BLaER1 treated with 17β-estradiol and CSF1 and Interleukin-3, amounts not matched to agents 10 nM and 100 nM (cell line): ENCODE measurements at regions not wholly inside any gene's neighbourhood (a gene's known extent, or its start where the extent isn't known, plus 50 kb on each side); places are given as distances from the start of the nearest gene placed in this dataset.
"Not testable (repeated sequence)": the region's sequence is repeated elsewhere in the genome, so short reads cannot be mapped to it uniquely, and the experiment has no call there.

Experiments
- H3K27ac ChIP-seq, 11 experiments: shearing (Covaris generic); formaldehyde crosslinking; 2 replicates each; pipeline ENCODE4 v1.8.1; 2022
- H3K27me3 ChIP-seq, 11 experiments: shearing (Covaris generic); formaldehyde crosslinking; 2 replicates each; pipeline ENCODE4 v1.8.1; 2022
- H3K36me3 ChIP-seq, 11 experiments: shearing (Covaris generic); formaldehyde crosslinking; 2 replicates each; pipeline ENCODE4 v1.8.1; 2022
- H3K4me1 ChIP-seq, 10 experiments: shearing (Covaris generic); formaldehyde crosslinking; 2 replicates each; pipeline ENCODE4 v1.8.1; 2022
- H3K4me2 ChIP-seq, 11 experiments: shearing (Covaris generic); formaldehyde crosslinking; 2 replicates each; pipeline ENCODE4 v1.8.1; 2022
- H3K4me3 ChIP-seq, 10 experiments: shearing (Covaris generic); formaldehyde crosslinking; 2 replicates each; pipeline ENCODE4 v1.8.1; 2022
- H3K9ac ChIP-seq, 11 experiments: shearing (Covaris generic); formaldehyde crosslinking; 2 replicates each; pipeline ENCODE4 v1.8.1; 2022
- H3K9me3 ChIP-seq, 11 experiments: shearing (Covaris generic); formaldehyde crosslinking; replicated peaks in 1 of 11; 2 replicates each; pipeline ENCODE4 v1.8.1; 2022
- H4K20me1 ChIP-seq, 11 experiments: shearing (Covaris generic); formaldehyde crosslinking; 2 replicates each; pipeline ENCODE4 v1.8.1; 2022
- Cebpa-rat ChIP-seq, 11 experiments: shearing (Covaris generic); IDR thresholded peaks; 2 replicates each; pipeline ENCODE4 v1.8.1; 2022

DNA sequence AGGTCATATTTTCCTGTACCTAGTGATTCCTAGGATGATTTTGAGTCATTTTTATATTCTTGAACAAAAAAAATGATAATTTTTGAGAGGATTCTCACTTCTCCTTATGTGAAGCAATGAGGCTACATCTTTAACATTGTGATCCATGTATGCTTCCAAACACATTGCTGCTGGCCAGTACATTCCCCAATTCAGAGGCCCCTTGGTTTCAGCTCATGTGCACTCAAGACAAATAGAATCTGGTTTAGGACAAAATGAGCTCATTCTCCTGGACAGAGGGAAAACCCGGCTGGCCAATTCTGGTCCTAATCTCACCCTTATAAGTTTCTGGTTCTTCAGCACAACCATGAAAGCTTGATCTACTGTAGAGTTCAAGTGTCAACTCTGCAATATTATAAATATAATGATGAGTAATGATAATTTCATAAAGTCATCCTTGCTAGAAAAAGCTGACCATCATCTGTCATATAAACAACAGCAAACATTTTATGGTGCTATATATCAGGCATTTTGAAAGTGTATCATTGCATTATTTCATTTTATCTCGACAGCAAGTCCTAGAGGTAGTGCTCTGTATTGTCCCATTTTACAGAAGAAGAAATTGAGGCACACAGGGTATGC lies 139.1 kb upstream of the ZNF366 start:
- Histone ChIP-seq H3K4me2 (no peak overlapping the region), H3K27ac (no peak overlapping the region), H3K4me3 (no peak overlapping the region), H3K27me3 (no peaks in the 10 kb centered on the region), H3K36me3 (no peaks in the 10 kb centered on the region), H3K9me3 (no peaks in the 10 kb centered on the region), H4K20me1 (no peaks in the 10 kb centered on the region), H3K4me1 (peaks cover 0 to 4% (median 0%) of the 10 kb centered on the region in 10 experiments; a peak in 1 of 20 replicates), H3K9ac (no peak overlapping the region)
- no peak for TF ChIP-seq Cebpa-rat (IDR thresholded peaks at IDR 0.05)

DNA sequence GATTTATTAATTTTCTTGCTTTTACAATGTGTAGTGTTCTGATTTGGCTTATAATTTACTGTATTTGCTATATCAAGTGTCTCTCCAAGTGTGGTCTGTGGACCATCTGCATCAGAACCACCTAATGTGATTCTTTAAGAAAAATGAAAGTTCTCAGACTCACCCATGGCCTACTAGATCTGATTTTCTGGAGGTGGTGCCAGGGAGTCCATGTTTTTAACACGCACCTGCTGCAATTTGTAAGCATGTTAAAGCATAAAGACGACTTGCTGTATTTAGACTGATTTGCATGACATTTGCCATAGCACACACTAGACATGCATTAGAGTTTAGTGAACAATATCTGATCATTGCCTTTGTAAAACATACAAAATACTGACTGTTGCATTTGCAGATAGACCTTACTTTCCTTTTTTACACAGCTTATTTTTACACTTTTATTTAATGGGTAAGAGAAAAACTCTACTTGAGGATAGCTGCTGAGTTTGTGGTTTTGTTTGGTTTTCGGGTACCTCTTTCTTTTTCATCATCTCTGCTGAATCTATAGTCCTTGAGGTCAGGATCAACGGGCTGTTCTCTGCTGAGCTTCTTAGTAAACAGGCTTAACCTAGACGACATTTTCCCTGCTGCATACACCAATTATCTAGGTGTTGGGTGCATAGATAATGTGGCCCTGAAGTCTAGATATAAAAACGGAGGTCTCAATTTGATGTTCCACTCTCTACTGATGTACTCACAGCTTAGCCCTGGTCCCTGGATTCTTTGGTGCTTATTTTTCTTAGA lies 138.0 kb upstream of the ZNF366 start:
- Histone ChIP-seq H3K9ac (no peak overlapping the region), H3K9me3 (no peaks in the 10 kb centered on the region), H3K27me3 (no peaks in the 10 kb centered on the region), H3K4me3 (no peak overlapping the region), H3K4me1 (peaks cover 0 to 4% (median 0%) of the 10 kb centered on the region in 10 experiments; a peak in 1 of 20 replicates), H3K4me2 (no peak overlapping the region), H4K20me1 (no peaks in the 10 kb centered on the region), H3K36me3 (no peaks in the 10 kb centered on the region), H3K27ac (no peak overlapping the region)
- no peak for TF ChIP-seq Cebpa-rat (IDR thresholded peaks at IDR 0.05)

DNA sequence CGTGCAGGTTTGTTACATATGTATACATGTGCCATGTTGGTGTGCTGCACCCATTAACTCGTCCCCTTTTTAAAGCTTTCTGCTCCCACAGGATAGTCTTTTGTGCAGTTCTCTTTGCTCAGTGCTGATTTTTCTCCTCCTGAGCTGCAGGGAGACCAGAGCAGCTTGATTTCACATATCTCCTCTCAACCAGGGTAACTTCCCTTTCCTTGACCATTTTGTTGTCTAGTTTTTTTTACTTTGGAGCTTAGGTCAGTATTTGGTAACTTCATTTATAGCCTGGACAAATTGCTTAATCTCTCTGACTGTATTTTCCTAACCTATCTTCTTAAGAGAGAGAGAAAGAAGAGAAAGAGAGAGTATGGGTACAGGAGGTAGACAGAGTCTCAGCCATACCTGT lies 137.1 kb upstream of the ZNF366 start:
- no peak for TF ChIP-seq Cebpa-rat (IDR thresholded peaks at IDR 0.05)
- no peak overlapping the region for H3K9ac ChIP-seq
- H3K9me3 ChIP-seq, result no peaks in the 10 kb centered on the region
- H3K27me3 ChIP-seq, result no peaks in the 10 kb centered on the region
- no peaks in the 10 kb centered on the region for H3K36me3 ChIP-seq
- no peak overlapping the region for H3K27ac ChIP-seq
- H3K4me3 ChIP-seq, result no peak overlapping the region
- H3K4me1 ChIP-seq, result peaks cover 0 to 1% (median 0%) of the 10 kb centered on the region in 10 experiments; a peak in 1 of 20 replicates
- no peaks in the 10 kb centered on the region for H4K20me1 ChIP-seq
- no peak overlapping the region for H3K4me2 ChIP-seq

DNA sequence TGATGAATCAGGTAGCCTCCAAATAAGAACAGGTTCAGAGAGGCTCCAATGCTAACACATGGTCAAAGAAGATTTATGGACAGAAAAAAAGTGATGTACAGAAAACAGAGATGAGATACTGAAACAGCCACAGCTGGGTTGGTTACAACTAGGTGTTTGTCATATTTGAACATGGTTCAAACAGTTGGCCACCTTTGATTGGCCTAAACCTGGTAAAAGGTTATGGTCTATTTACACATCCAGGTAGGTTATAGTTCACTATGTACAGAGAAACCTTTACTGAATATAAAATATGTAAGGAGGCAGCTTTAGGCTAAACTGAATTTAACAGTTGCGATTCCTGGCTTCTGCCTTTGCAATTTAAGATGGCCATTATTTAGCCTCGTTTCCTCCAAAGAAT lies 134.0 kb upstream of the ZNF366 start:
- no peaks in the 10 kb centered on the region for H4K20me1 ChIP-seq
- no peak overlapping the region for H3K27ac ChIP-seq
- no peak overlapping the region for H3K4me3 ChIP-seq
- H3K4me2 ChIP-seq, result no peak overlapping the region
- no peak for TF ChIP-seq Cebpa-rat (IDR thresholded peaks at IDR 0.05)
- no peak overlapping the region for H3K9ac ChIP-seq
- no peaks in the 10 kb centered on the region for H3K4me1 ChIP-seq
- H3K27me3 ChIP-seq, result no peaks in the 10 kb centered on the region
- no peaks in the 10 kb centered on the region for H3K9me3 ChIP-seq
- no peaks in the 10 kb centered on the region for H3K36me3 ChIP-seq

DNA sequence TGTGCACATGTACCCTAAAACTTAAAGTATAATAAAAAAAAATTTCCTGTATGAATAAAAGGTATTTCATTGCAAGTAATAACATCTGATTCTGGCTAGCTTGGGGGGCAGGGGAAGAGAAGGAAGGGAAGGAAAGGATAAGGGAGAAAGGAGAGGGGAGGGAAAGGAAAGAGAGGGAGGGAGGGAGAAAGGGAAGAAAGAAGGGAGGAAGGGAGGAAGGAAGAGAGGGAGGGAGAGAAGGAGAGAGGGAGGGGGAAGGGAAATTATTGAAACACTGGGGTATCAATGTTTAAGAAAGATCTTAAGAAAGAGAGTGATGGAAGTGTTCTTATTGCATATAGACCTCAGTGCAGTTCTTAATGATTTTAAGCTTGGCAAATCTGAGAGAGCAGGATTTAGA lies 129.8 kb upstream of the ZNF366 start:
- H3K4me3 ChIP-seq, result no peak overlapping the region
- H3K4me1 ChIP-seq, result no peaks in the 10 kb centered on the region
- no peaks in the 10 kb centered on the region for H3K27me3 ChIP-seq
- no peaks in the 10 kb centered on the region for H3K36me3 ChIP-seq
- no peak for TF ChIP-seq Cebpa-rat (IDR thresholded peaks at IDR 0.05)
- H4K20me1 ChIP-seq, result no peaks in the 10 kb centered on the region
- no peaks in the 10 kb centered on the region for H3K9me3 ChIP-seq
- H3K4me2 ChIP-seq, result no peak overlapping the region
- H3K9ac ChIP-seq, result no peak overlapping the region
- no peak overlapping the region for H3K27ac ChIP-seq

DNA sequence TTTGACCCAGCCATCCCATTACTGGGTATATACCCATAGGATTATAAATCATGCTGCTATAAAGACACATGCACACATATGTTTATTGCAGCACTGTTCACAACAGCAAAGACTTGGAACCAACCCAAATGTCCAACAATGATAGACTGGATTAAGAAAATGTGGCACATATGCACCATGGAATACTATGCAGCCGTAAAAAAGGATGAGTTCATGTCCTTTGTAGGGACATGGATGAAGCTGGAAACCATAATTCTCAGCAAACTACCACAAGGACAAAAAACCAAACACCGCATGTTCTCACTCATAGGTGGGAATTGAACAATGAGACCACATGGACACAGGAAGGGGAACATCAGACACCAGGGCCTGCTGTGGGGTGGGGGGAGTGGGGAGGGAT lies 129.4 kb upstream of the ZNF366 start:
- H3K4me2 ChIP-seq, H3K9ac ChIP-seq, H3K36me3 ChIP-seq, H3K27me3 ChIP-seq, H3K4me1 ChIP-seq, H3K4me3 ChIP-seq, H4K20me1 ChIP-seq, H3K27ac ChIP-seq, H3K9me3 ChIP-seq: not testable (repeated sequence)

DNA sequence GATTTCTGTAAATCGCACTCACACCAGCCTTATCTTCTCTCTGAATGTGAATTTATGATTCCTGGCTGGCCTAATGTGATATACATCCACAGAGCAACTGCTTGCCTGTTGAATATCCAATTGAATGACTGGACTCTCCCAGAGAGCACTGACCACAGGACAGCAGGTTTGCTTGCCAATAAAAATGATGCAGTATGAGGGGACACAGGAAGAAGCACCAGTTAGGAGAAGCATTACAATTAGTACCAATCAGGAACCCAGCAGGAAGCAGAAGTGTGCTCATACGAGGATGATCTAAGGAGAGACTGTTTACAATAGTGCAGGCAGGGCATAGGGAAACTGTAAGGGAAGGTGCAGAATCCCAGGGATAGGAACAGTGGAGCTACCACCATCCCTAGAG lies 127.2 kb upstream of the ZNF366 start:
- Histone ChIP-seq H3K27ac (no peak overlapping the region), H3K9me3 (no peaks in the 10 kb centered on the region), H3K36me3 (no peaks in the 10 kb centered on the region), H3K4me1 (no peaks in the 10 kb centered on the region), H4K20me1 (no peaks in the 10 kb centered on the region), H3K4me2 (no peak overlapping the region), H3K4me3 (no peak overlapping the region), H3K27me3 (no peaks in the 10 kb centered on the region), H3K9ac (no peak overlapping the region)
- no peak for TF ChIP-seq Cebpa-rat (IDR thresholded peaks at IDR 0.05)

DNA sequence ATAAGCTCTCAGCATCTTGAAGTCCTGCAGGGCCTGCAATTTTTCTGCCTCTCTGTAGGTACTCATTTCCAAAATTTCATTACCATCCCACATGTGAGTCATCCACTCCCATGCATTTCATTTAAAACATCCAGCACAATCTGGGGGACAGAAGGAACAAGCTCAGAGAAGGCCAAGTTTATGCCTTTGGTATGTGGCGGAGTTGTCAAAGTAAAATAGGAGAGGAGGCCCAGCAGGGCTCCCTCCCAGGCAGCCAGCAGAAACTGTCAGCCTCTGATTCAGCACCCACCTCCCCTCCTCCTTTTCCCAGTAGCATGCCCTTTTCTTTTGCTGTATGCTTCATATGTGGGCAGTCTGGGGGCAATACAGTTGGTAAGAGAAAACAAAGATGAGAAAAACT lies 126.4 kb upstream of the ZNF366 start:
- Histone ChIP-seq H3K27me3 (no peaks in the 10 kb centered on the region), H3K4me2 (no peak overlapping the region)

DNA sequence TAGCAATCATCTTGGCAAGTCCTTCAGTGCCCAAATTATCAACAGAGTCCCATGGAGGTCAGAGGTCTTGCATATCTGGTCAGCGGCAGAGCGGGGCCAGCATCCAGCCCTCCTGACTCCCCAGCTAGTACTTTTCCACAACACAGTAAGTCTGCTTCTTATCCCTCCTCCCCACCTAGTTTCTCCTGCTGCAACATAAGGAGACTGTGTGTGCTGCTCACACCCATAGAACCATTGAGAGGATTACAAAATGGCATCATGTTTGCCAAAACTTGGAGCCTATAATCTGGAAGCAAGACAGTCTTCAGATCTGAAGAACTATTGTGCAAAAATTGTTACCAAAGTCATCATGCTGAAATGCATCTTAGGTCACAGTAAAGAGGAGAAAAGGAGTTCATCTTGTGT lies 125.8 kb upstream of the ZNF366 start:
- no peaks in the 10 kb centered on the region for H3K9me3 ChIP-seq
- H3K36me3 ChIP-seq, result no peaks in the 10 kb centered on the region
- no peak for TF ChIP-seq Cebpa-rat (IDR thresholded peaks at IDR 0.05)
- no peak overlapping the region for H3K4me2 ChIP-seq
- H3K9ac ChIP-seq, result no peak overlapping the region
- no peak overlapping the region for H3K27ac ChIP-seq
- H3K27me3 ChIP-seq, result no peaks in the 10 kb centered on the region
- no peaks in the 10 kb centered on the region for H4K20me1 ChIP-seq
- no peaks in the 10 kb centered on the region for H3K4me1 ChIP-seq
- H3K4me3 ChIP-seq, result no peak overlapping the region

More for the DNA sequence above, 126.4 kb upstream of the ZNF366 start:
- Histone ChIP-seq H3K4me1 (no peaks in the 10 kb centered on the region), H3K27ac (no peak overlapping the region), H3K36me3 (no peaks in the 10 kb centered on the region), H3K4me3 (no peak overlapping the region), H3K9me3 (no peaks in the 10 kb centered on the region), H4K20me1 (no peaks in the 10 kb centered on the region), H3K9ac (no peak overlapping the region)
- no peak for TF ChIP-seq Cebpa-rat (IDR thresholded peaks at IDR 0.05)

DNA sequence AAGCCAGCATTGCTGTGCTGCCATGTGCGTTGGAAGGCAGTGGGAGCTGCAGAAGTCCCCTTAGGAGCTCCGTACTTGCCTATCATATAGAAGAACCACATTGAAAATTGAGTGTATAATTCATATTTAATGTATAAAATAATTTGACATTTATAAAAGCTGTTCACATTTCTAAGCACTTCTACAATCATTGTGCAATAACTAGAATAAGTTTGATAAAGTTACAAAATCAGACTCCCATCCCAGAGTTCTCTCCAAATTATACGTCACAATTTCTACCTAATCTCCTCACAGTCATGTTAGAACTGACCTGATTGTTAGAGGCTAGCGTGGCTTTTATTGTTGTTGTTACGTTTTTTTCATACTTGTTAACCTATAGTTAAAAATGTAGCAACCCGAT lies 123.5 kb upstream of the ZNF366 start:
- TF ChIP-seq Cebpa-rat (IDR thresholded peaks at IDR 0.05), result no peak
- no peak overlapping the region for H3K27ac ChIP-seq
- H3K4me2 ChIP-seq, result no peak overlapping the region
- no peaks in the 10 kb centered on the region for H3K4me1 ChIP-seq
- H4K20me1 ChIP-seq, result no peaks in the 10 kb centered on the region
- H3K9me3 ChIP-seq, result no peaks in the 10 kb centered on the region
- no peaks in the 10 kb centered on the region for H3K27me3 ChIP-seq
- no peak overlapping the region for H3K4me3 ChIP-seq
- no peak overlapping the region for H3K9ac ChIP-seq
- no peaks in the 10 kb centered on the region for H3K36me3 ChIP-seq
